ENCODE measurements at regions not wholly inside any gene's neighbourhood (a gene's known extent, or its start where the extent isn't known, plus 50 kb on each side); places are given as distances from the start of the nearest gene placed in this dataset.
"Not testable (repeated sequence)": the region's sequence is repeated elsewhere in the genome, so short reads cannot be mapped to it uniquely, and the experiment has no call there.

GRCh38 chr9:120312031-120312430 lies 267.9 kb downstream of the CDK5RAP2 start:
- no peak for TF ChIP-seq CTCF (conservative IDR thresholded peaks at IDR 0.05; ENCODE audit: control insufficient read depth, insufficient read depth, low read depth, low read length)

GRCh38 chr9:120310035-120310434 lies 269.9 kb downstream of the CDK5RAP2 start:
- no peak for TF ChIP-seq CTCF (conservative IDR thresholded peaks at IDR 0.05; ENCODE audit: control insufficient read depth, insufficient read depth, low read depth, low read length)
- no peak overlapping the region for H3K4me3 ChIP-seq (ENCODE audit: control insufficient read depth, low read depth, low read length)
- no peak for DNase-seq (ENCODE audit: low read depth)

More at GRCh38 chr9:120312031-120312430, 267.9 kb downstream of the CDK5RAP2 start:
- no peak overlapping the region for H3K4me3 ChIP-seq (ENCODE audit: control insufficient read depth, low read depth, low read length)
- DNase-seq (ENCODE audit: low read depth): no peak

- no peak overlapping the region for H3K4me3 ChIP-seq (ENCODE audit: control insufficient read depth, low read depth, low read length)
- DNase-seq (ENCODE audit: low read depth): no peak
- TF ChIP-seq CTCF (conservative IDR thresholded peaks at IDR 0.05; ENCODE audit: control insufficient read depth, insufficient read depth, low read depth, low read length): no peak
Observed at GRCh38 chr9:120308495-120308894, 271.5 kb downstream of the CDK5RAP2 start.

DNA sequence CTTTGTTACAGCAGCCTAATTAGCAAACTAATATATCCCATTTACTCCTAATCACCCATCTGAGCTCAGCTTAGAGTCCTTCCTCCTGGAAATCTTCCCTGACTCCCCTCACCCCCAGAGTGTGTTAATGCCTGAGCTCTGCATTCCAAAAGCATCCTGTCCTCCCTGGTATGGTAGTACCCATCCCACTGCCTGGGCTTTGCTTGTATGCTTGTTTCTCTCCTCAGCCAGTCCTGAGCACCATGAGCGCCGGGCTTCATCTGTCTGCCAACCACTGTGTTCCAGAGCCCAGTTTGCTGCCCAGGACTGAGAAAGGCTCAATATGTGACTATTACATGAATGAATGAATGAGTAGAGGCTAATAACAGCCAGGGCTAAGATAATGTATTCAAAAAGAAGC lies 272.4 kb downstream of the CDK5RAP2 start:
- DNase-seq (ENCODE audit: low read depth): no peak
- no peak overlapping the region for H3K4me3 ChIP-seq (ENCODE audit: control insufficient read depth, low read depth, low read length)
- TF ChIP-seq CTCF (conservative IDR thresholded peaks at IDR 0.05; ENCODE audit: control insufficient read depth, insufficient read depth, low read depth, low read length): no peak

DNA sequence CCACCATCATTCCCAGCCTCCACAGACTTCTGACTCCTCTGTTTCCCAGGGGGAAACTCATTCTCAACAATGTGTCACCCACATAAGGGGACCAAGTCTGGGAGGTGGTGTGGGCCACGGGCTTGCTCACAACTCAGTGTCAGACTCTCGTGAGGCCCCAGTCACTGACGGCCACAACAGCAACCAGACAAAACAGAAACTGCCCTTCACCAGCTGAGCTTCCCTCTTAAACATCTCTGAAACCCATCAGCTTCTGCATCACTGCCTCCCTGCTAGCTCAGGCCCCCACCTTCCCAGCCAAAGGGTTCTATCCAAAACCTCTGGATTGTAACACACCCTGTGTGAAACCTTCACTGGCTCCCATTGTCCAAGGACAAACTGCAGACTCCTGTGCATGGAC lies 273.4 kb downstream of the CDK5RAP2 start:
- TF ChIP-seq CTCF (conservative IDR thresholded peaks at IDR 0.05; ENCODE audit: control insufficient read depth, insufficient read depth, low read depth, low read length): no peak
- no peak for DNase-seq (ENCODE audit: low read depth)

GRCh38 chr9:120306088-120306487 lies 273.9 kb downstream of the CDK5RAP2 start:
- no peak overlapping the region for H3K4me3 ChIP-seq (ENCODE audit: control insufficient read depth, low read depth, low read length)
- TF ChIP-seq CTCF (conservative IDR thresholded peaks at IDR 0.05; ENCODE audit: control insufficient read depth, insufficient read depth, low read depth, low read length): no peak
- DNase-seq (ENCODE audit: low read depth): no peak

More for the DNA sequence above, 273.4 kb downstream of the CDK5RAP2 start:
- H3K4me3 ChIP-seq (ENCODE audit: control insufficient read depth, low read depth, low read length): no peak overlapping the region

DNA sequence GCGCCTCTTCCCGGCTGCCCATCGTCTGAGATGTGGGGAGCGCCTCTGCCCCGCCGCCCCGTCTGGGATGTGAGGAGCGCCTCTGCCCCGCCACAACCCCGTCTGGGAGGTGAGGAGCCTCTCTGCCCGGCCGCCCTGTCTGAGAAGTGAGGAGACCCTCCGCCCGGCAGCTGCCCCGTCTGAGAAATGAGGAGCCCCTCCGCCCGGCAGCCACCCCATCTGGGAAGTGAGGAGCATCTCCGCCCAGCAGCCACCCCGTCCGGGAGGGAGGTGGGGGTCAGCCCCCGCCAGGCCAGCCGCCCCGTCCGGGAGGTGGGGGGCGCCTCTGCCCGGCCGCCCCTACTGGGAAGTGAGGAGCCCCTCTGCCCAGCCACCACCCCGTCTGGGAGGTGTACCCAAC lies 275.1 kb downstream of the CDK5RAP2 start:
- not testable (repeated sequence) for DNase-seq (ENCODE audit: low read depth)

More for the DNA sequence above, 275.1 kb downstream of the CDK5RAP2 start:
- H3K4me3 ChIP-seq (ENCODE audit: control insufficient read depth, low read depth, low read length): not testable (repeated sequence)

All from fibroblast of mammary gland (primary cell).